ENCODE measurements at regions not wholly inside any gene's neighbourhood (a gene's known extent, or its start where the extent isn't known, plus 50 kb on each side); places are given as distances from the start of the nearest gene placed in this dataset.

DNA sequence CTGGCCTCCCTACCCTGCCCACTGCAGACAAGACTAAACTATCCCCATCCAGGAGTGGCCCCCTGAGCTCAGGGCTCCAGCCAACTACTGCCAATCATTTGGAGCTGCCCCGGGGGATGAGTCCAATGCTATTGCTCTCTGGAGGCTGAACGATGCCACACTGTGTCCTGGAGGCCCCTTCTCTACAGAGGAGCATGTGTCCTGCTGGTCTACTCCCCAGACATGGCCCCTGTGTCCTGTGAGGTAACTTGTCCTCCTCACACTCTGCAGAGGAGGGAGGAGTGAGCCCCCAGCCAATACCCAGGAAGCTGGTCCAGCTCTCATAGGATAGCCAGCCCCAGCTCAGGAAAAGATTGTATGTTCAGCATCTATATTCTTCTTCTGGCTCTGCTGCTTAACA is 159.1 kb upstream of the GPR12 start:
- no peak for DNase-seq
- Histone ChIP-seq H3K27me3 (ENCODE audit: control insufficient read depth in 1 of 2, insufficient read depth in 2 of 2, low read length in 1 of 2) (no peaks in the 10 kb centered on the region), H3K4me1 (ENCODE audit: control insufficient read depth in 1 of 2, insufficient read depth in 2 of 2, low read length in 2 of 2) (no peaks in the 10 kb centered on the region), H3K27ac (ENCODE audit: low read depth in 1 of 2, low read length in 2 of 2) (no peak overlapping the region), H3K9me3 (ENCODE audit: control insufficient read depth, low read length) (no peaks in the 10 kb centered on the region), H3K4me3 (ENCODE audit: low read length in 2 of 2) (no peak overlapping the region), H3K36me3 (ENCODE audit: control insufficient read depth in 1 of 2, insufficient read depth in 2 of 2, low read length in 1 of 2) (no peaks in the 10 kb centered on the region)
- intact Hi-C loops (cut with DNase I), result no loop called here
- whole genome bisulfite sequencing, 2 donors, result 55 to 64% methylated on average over 2 of the region's 2 CpGs
- no peak for ATAC-seq (ENCODE audit: low FRiP score)

DNA sequence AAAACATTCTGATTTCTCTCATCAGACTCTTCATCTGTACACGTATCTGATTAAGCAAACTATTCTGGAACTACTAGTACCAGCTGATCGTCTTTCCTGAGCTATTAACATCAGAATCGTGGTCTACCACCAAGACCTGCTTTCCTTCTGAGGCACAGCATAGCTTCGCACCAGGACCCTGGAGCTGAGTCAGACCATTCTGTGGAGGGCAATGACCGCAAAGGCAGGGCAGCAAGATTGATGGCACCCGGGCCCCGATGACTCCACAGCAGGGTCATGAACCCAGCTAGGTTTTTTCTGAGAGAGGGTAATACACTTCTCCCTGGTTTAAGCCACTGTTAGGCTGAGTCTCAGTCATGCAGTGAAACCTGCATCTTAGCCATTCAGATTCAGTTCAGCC is 158.7 kb upstream of the GPR12 start:
- 72 to 73% methylated on average over 7 of the region's 7 CpGs for WGBS, 2 donors
- Histone ChIP-seq H3K36me3 (ENCODE audit: control insufficient read depth in 1 of 2, insufficient read depth in 2 of 2, low read length in 1 of 2) (no peaks in the 10 kb centered on the region), H3K4me1 (ENCODE audit: control insufficient read depth in 1 of 2, insufficient read depth in 2 of 2, low read length in 2 of 2) (no peaks in the 10 kb centered on the region), H3K27ac (ENCODE audit: low read depth in 1 of 2, low read length in 2 of 2) (no peak overlapping the region), H3K9me3 (ENCODE audit: control insufficient read depth, low read length) (no peaks in the 10 kb centered on the region), H3K4me3 (ENCODE audit: low read length in 2 of 2) (no peak overlapping the region), H3K27me3 (ENCODE audit: control insufficient read depth in 1 of 2, insufficient read depth in 2 of 2, low read length in 1 of 2) (no peaks in the 10 kb centered on the region)
- intact Hi-C loops (cut with DNase I), result no loop called here
- no peak for DNase-seq
- no peak for ATAC-seq (ENCODE audit: low FRiP score)

DNA sequence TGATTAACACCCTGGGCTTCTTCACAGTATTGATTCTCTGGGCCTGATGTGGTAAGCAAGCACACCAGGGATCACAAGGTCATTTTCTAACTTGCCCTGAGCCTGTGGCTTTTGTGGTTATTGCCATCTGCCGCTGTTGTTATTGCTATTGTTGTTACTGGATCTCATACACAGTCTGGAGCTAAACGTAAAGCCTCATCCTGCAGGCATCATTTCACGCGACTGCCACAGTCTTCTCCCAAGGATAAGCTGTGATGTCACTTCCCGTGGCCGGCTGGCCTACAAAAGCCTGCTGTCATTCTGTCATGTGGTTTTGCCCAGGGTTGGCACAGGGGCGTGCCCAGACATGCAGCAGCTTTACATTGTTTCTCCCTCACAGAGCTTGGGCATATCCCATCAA is 154.0 kb upstream of the GPR12 start:
- intact Hi-C loops (cut with DNase I), result no loop called here
- no peaks in the 10 kb centered on the region for H3K9me3 ChIP-seq (ENCODE audit: control insufficient read depth, low read length)
- ATAC-seq (ENCODE audit: low FRiP score), result no peak
- no peaks in the 10 kb centered on the region for H3K4me1 ChIP-seq (ENCODE audit: control insufficient read depth in 1 of 2, insufficient read depth in 2 of 2, low read length in 2 of 2)
- no peaks in the 10 kb centered on the region for H3K36me3 ChIP-seq (ENCODE audit: control insufficient read depth in 1 of 2, insufficient read depth in 2 of 2, low read length in 1 of 2)
- DNase-seq, result no peak
- no peak overlapping the region for H3K27ac ChIP-seq (ENCODE audit: low read depth in 1 of 2, low read length in 2 of 2)
- 49 to 61% methylated on average over 7 of the region's 7 CpGs for WGBS, 2 donors
- H3K27me3 ChIP-seq (ENCODE audit: control insufficient read depth in 1 of 2, insufficient read depth in 2 of 2, low read length in 1 of 2), result no peaks in the 10 kb centered on the region
- no peak overlapping the region for H3K4me3 ChIP-seq (ENCODE audit: low read length in 2 of 2)

DNA sequence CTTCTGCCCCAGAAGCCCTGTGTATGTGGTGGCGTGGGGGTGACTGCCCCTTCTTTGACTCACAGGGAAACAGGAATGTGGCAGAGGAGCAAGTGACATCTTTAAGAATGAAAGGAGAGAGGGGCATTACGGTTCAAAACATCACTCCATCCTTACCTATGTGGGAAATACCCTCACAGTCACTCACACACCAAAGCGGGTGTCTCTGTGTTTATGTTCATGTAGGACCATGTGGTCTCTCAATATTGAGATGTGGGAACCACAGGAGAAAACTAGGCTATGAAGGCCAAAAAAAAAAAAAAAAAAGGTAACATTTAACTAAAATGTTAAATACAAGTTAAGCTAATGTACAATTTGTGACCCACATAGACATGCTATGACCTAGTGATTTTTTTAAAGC is 153.6 kb upstream of the GPR12 start:
- WGBS, 2 donors, result 88 to 90% methylated on average over 3 of the region's 3 CpGs
- Histone ChIP-seq H3K4me1 (ENCODE audit: control insufficient read depth in 1 of 2, insufficient read depth in 2 of 2, low read length in 2 of 2) (no peaks in the 10 kb centered on the region), H3K27me3 (ENCODE audit: control insufficient read depth in 1 of 2, insufficient read depth in 2 of 2, low read length in 1 of 2) (no peaks in the 10 kb centered on the region), H3K9me3 (ENCODE audit: control insufficient read depth, low read length) (no peaks in the 10 kb centered on the region), H3K27ac (ENCODE audit: low read depth in 1 of 2, low read length in 2 of 2) (no peak overlapping the region), H3K4me3 (ENCODE audit: low read length in 2 of 2) (no peak overlapping the region), H3K36me3 (ENCODE audit: control insufficient read depth in 1 of 2, insufficient read depth in 2 of 2, low read length in 1 of 2) (no peaks in the 10 kb centered on the region)
- no peak for DNase-seq
- ATAC-seq (ENCODE audit: low FRiP score), result no peak
- intact Hi-C loops (cut with DNase I), result no loop called here

DNA sequence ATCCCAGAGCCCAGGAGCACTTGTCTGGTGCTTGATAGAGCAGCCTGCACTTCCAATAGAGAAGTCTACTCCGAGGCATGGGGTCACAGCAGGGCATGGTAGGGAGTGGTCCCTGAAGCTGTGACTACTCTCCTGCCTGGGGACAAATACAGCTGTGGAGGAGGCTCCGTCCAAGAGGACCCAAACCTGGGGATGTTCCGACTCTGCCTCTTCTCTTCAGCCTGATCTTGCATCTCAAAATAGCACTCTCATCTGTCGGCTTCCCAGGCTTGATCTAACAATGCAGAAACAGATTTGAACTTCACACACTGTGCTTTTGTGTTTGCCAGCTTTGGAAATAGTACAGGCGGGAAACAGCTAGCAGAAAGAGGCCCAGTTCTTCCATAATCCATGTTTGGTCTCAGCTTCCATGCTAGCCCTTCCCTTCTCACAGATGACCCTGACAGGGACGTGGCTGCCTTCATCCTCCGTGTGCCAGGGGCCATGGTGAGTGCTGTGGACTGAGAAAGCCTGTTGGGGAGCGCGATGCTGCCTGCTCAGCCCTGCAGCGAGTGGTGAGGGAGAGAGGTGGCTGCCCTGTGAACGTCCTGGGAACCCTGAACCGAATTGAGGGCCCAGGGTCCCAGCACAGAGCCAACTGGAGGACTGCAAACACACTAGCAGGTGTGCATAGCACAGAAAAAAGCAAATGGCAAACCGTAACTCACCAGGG is 150.3 kb upstream of the GPR12 start:
- no peak overlapping the region for H3K27ac ChIP-seq (ENCODE audit: low read depth in 1 of 2, low read length in 2 of 2)
- H3K9me3 ChIP-seq (ENCODE audit: control insufficient read depth, low read length), result no peaks in the 10 kb centered on the region
- H3K27me3 ChIP-seq (ENCODE audit: control insufficient read depth in 1 of 2, insufficient read depth in 2 of 2, low read length in 1 of 2), result peaks cover 0 to 2% of the 10 kb centered on the region in 2 donors
- no peak overlapping the region for H3K4me3 ChIP-seq (ENCODE audit: low read length in 2 of 2)
- intact Hi-C loops (cut with DNase I), result no loop called here
- DNase-seq (no peak), ATAC-seq (ENCODE audit: low FRiP score) (no peak)
- no peaks in the 10 kb centered on the region for H3K36me3 ChIP-seq (ENCODE audit: control insufficient read depth in 1 of 2, insufficient read depth in 2 of 2, low read length in 1 of 2)
- whole genome bisulfite sequencing, 2 donors, result 59 to 72% methylated on average over 13 of the region's 13 CpGs
- no peaks in the 10 kb centered on the region for H3K4me1 ChIP-seq (ENCODE audit: control insufficient read depth in 1 of 2, insufficient read depth in 2 of 2, low read length in 2 of 2)

- DNase-seq, result no peak
- Histone ChIP-seq H3K4me3 (ENCODE audit: low read length in 2 of 2) (no peak overlapping the region), H3K36me3 (ENCODE audit: control insufficient read depth in 1 of 2, insufficient read depth in 2 of 2, low read length in 1 of 2) (no peaks in the 10 kb centered on the region), H3K27me3 (ENCODE audit: control insufficient read depth in 1 of 2, insufficient read depth in 2 of 2, low read length in 1 of 2) (peaks cover 0 to 2% of the 10 kb centered on the region in 2 donors), H3K9me3 (ENCODE audit: control insufficient read depth, low read length) (no peaks in the 10 kb centered on the region), H3K27ac (ENCODE audit: low read depth in 1 of 2, low read length in 2 of 2) (no peak overlapping the region), H3K4me1 (ENCODE audit: control insufficient read depth in 1 of 2, insufficient read depth in 2 of 2, low read length in 2 of 2) (no peaks in the 10 kb centered on the region)
- WGBS, 2 donors, result 55% methylated on average over 6 of the region's 6 CpGs
- no peak for ATAC-seq (ENCODE audit: low FRiP score)
- intact Hi-C loops (cut with DNase I), result no loop called here
Observed at GRCh38 chr13:26909477-26909876, 148.9 kb upstream of the GPR12 start.

GRCh38 chr13:26908126-26908525 is 147.5 kb upstream of the GPR12 start:
- H3K4me3 ChIP-seq (ENCODE audit: low read length in 2 of 2), result no peak overlapping the region
- ATAC-seq (ENCODE audit: low FRiP score) (no peak), DNase-seq (no peak)
- WGBS, 2 donors, result 80 to 82% methylated on average over 4 of the region's 4 CpGs
- intact Hi-C loops (cut with DNase I), result no loop called here
- no peaks in the 10 kb centered on the region for H3K4me1 ChIP-seq (ENCODE audit: control insufficient read depth in 1 of 2, insufficient read depth in 2 of 2, low read length in 2 of 2)
- H3K27ac ChIP-seq (ENCODE audit: low read depth in 1 of 2, low read length in 2 of 2), result no peak overlapping the region
- no peaks in the 10 kb centered on the region for H3K36me3 ChIP-seq (ENCODE audit: control insufficient read depth in 1 of 2, insufficient read depth in 2 of 2, low read length in 1 of 2)
- H3K9me3 ChIP-seq (ENCODE audit: control insufficient read depth, low read length), result no peaks in the 10 kb centered on the region
- H3K27me3 ChIP-seq (ENCODE audit: control insufficient read depth in 1 of 2, insufficient read depth in 2 of 2, low read length in 1 of 2), result peaks cover 0 to 2% of the 10 kb centered on the region in 2 donors

GRCh38 chr13:26899202-26899601 is 138.6 kb upstream of the GPR12 start:
- no peak overlapping the region for H3K27ac ChIP-seq (ENCODE audit: low read depth in 1 of 2, low read length in 2 of 2)
- no peaks in the 10 kb centered on the region for H3K27me3 ChIP-seq (ENCODE audit: control insufficient read depth in 1 of 2, insufficient read depth in 2 of 2, low read length in 1 of 2)
- DNase-seq (no peak), ATAC-seq (ENCODE audit: low FRiP score) (no peak)
- no peaks in the 10 kb centered on the region for H3K9me3 ChIP-seq (ENCODE audit: control insufficient read depth, low read length)
- no peaks in the 10 kb centered on the region for H3K4me1 ChIP-seq (ENCODE audit: control insufficient read depth in 1 of 2, insufficient read depth in 2 of 2, low read length in 2 of 2)
- no peak overlapping the region for H3K4me3 ChIP-seq (ENCODE audit: low read length in 2 of 2)
- no peaks in the 10 kb centered on the region for H3K36me3 ChIP-seq (ENCODE audit: control insufficient read depth in 1 of 2, insufficient read depth in 2 of 2, low read length in 1 of 2)
- WGBS, 2 donors, result 56 to 64% methylated on average over 5 of the region's 5 CpGs
- intact Hi-C loops (cut with DNase I), result no loop called here

DNA sequence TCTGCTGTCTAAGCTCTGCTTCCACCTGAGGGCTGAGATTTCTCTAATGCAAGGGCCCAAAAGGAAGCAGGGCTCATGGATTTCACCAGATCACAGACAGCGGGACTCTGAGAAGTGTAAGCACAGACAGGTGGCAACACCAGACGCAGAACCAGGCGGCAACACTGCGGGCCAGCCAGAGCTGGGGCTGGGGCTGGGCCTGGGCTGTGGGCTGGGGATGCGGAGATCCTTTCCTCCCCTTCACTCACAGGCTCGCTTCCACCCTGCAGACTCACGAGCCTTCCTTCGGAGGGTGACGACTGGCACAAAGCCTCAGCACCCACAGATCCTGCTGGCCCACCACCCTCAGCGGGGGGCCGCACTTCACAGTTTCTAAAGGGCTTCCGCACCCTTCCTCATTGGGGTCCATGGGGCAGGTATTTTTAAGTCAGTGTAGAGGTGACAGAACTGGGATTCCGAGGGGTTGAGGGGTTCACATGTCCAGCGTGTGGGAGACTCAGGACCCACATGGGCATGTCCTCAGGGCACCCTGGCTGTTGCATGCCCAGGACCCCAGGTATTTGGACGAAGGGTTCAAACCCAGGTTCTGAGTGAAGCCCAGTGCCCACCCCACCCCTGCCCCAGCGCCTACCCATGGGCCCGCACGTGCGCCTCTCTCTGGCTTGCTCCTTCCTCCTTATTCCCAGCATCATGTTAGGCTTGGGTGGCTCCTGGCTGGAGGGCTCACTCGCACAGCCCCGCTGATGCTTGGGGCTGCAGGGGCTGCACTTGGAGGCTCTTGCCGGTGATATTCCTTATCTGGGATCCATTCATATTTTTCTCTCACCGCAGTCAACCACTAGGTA is 137.3 kb upstream of the GPR12 start:
- H3K9me3 ChIP-seq (ENCODE audit: control insufficient read depth, low read length), result no peaks in the 10 kb centered on the region
- H3K27ac ChIP-seq (ENCODE audit: low read depth in 1 of 2, low read length in 2 of 2), result no peak overlapping the region
- intact Hi-C loops (cut with DNase I), result no loop called here
- H3K36me3 ChIP-seq (ENCODE audit: control insufficient read depth in 1 of 2, insufficient read depth in 2 of 2, low read length in 1 of 2), result no peaks in the 10 kb centered on the region
- H3K27me3 ChIP-seq (ENCODE audit: control insufficient read depth in 1 of 2, insufficient read depth in 2 of 2, low read length in 1 of 2), result no peaks in the 10 kb centered on the region
- 85% methylated on average over 23 of the region's 23 CpGs for WGBS, 2 donors
- ATAC-seq (ENCODE audit: low FRiP score), result no peak
- DNase-seq, result no peak
- no peak overlapping the region for H3K4me3 ChIP-seq (ENCODE audit: low read length in 2 of 2)
- H3K4me1 ChIP-seq (ENCODE audit: control insufficient read depth in 1 of 2, insufficient read depth in 2 of 2, low read length in 2 of 2), result no peaks in the 10 kb centered on the region

All from aorta (tissue), 5 donors.